ENCODE measurements at regions not wholly inside any gene's neighbourhood (a gene's known extent, or its start where the extent isn't known, plus 50 kb on each side); places are given as distances from the start of the nearest gene placed in this dataset.

GRCh38 chr12:13812168-13812567 is 169.2 kb downstream of the GRIN2B start:
- TF ChIP-seq TAF1 (IDR thresholded peaks at IDR 0.05; ENCODE audit: borderline replicate concordance, insufficient read depth, low read length) (no peak), FOXP2 (optimal IDR thresholded peaks at IDR 0.05; ENCODE audit: borderline replicate concordance, extremely low read depth, extremely low read length, insufficient read depth) (no peak), POLR2AphosphoS5 (IDR thresholded peaks at IDR 0.05; ENCODE audit: low read depth, low read length) (no peak), SIN3A (IDR thresholded peaks at IDR 0.05; ENCODE audit: borderline replicate concordance, insufficient read depth, low read length) (no peak), REST (IDR thresholded peaks at IDR 0.05; ENCODE audit: insufficient read depth in 1 of 2, low read depth in 2 of 2, low read length in 2 of 2) (no peak)

GRCh38 chr12:13811061-13811460 is 170.3 kb downstream of the GRIN2B start:
- TF ChIP-seq FOXP2 (optimal IDR thresholded peaks at IDR 0.05; ENCODE audit: borderline replicate concordance, extremely low read depth, extremely low read length, insufficient read depth) (no peak), TAF1 (IDR thresholded peaks at IDR 0.05; ENCODE audit: borderline replicate concordance, insufficient read depth, low read length) (no peak), POLR2AphosphoS5 (IDR thresholded peaks at IDR 0.05; ENCODE audit: low read depth, low read length) (no peak)

DNA sequence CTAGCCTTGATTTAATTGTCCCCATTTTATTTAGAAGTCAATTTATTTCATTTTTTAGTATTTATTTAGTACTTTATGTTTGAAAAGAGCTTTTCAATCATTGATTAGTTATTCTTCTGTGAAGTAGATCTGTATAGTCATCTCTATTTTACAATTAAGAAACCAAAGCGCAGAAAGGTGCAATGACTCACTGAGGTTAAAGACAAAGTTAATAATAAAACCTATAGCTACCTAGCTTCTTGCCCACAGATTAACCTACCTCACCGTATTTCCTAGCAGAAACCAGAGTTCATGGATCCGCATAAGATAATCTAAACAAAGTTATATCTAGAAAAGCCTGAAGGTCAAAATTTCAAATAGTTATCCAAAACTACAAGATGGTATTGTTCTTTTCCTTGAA is 176.4 kb downstream of the GRIN2B start:
- TF ChIP-seq TAF1 (IDR thresholded peaks at IDR 0.05; ENCODE audit: borderline replicate concordance, insufficient read depth, low read length) (no peak), FOXP2 (optimal IDR thresholded peaks at IDR 0.05; ENCODE audit: borderline replicate concordance, extremely low read depth, extremely low read length, insufficient read depth) (no peak), POLR2AphosphoS5 (IDR thresholded peaks at IDR 0.05; ENCODE audit: low read depth, low read length) (no peak), SIN3A (IDR thresholded peaks at IDR 0.05; ENCODE audit: borderline replicate concordance, insufficient read depth, low read length) (no peak)

GRCh38 chr12:13801543-13801942 is 179.9 kb downstream of the GRIN2B start:
- TF ChIP-seq REST (IDR thresholded peaks at IDR 0.05; ENCODE audit: insufficient read depth in 1 of 2, low read depth in 2 of 2, low read length in 2 of 2) (peak in 1 of 2 experiments; percentile 84; a peak in 2 of 4 replicates), SIN3A (IDR thresholded peaks at IDR 0.05; ENCODE audit: borderline replicate concordance, insufficient read depth, low read length) (no peak), TAF1 (IDR thresholded peaks at IDR 0.05; ENCODE audit: borderline replicate concordance, insufficient read depth, low read length) (no peak), POLR2AphosphoS5 (IDR thresholded peaks at IDR 0.05; ENCODE audit: low read depth, low read length) (no peak), FOXP2 (optimal IDR thresholded peaks at IDR 0.05; ENCODE audit: borderline replicate concordance, extremely low read depth, extremely low read length, insufficient read depth) (no peak)

DNA sequence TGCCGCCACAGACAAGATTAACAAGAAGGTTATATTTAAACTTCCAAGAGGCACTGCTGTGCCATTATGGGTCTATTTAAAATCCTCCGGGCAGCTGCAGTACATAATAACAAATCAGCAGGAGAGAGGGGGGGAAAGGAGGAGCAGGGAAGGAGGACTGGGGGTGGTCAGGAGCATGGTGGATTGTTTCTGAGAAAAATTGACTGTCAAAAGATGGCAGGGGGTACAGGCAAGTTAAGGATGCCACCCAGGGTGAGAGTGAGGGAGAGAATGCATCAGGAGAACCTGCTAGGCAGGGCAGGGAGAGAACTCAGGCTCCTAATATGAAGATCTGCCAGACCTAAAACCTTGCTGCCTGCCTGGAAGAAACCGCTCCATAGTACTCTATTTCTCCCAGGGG is 181.8 kb downstream of the GRIN2B start:
- TF ChIP-seq POLR2AphosphoS5 (IDR thresholded peaks at IDR 0.05; ENCODE audit: low read depth, low read length): no peak
- TF ChIP-seq REST (IDR thresholded peaks at IDR 0.05; ENCODE audit: insufficient read depth in 1 of 2, low read depth in 2 of 2, low read length in 2 of 2): no peak
- no peak for TF ChIP-seq FOXP2 (optimal IDR thresholded peaks at IDR 0.05; ENCODE audit: borderline replicate concordance, extremely low read depth, extremely low read length, insufficient read depth)
- TF ChIP-seq SIN3A (IDR thresholded peaks at IDR 0.05; ENCODE audit: borderline replicate concordance, insufficient read depth, low read length): no peak
- no peak for TF ChIP-seq TAF1 (IDR thresholded peaks at IDR 0.05; ENCODE audit: borderline replicate concordance, insufficient read depth, low read length)

DNA sequence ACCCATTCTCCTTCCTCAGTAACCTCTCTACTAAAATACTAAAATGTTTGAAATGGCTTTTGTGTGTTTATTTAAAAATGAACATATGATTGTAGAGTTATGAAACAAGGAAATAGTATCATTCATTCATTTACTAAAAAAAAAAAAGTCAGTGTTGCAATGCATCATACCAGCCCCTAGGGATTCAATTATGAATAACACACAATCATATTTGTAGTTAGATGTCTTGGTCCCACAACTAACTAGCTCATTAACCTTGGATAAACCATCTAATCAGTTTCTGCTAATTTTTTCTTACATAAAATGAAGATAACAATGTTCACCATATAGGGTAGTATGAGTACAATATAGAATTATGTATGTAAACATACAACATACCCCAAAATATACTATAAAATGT is 183.2 kb downstream of the GRIN2B start:
- no peak for TF ChIP-seq REST (IDR thresholded peaks at IDR 0.05; ENCODE audit: insufficient read depth in 1 of 2, low read depth in 2 of 2, low read length in 2 of 2)
- no peak for TF ChIP-seq TAF1 (IDR thresholded peaks at IDR 0.05; ENCODE audit: borderline replicate concordance, insufficient read depth, low read length)
- TF ChIP-seq SIN3A (IDR thresholded peaks at IDR 0.05; ENCODE audit: borderline replicate concordance, insufficient read depth, low read length): no peak
- no peak for TF ChIP-seq POLR2AphosphoS5 (IDR thresholded peaks at IDR 0.05; ENCODE audit: low read depth, low read length)
- TF ChIP-seq FOXP2 (optimal IDR thresholded peaks at IDR 0.05; ENCODE audit: borderline replicate concordance, extremely low read depth, extremely low read length, insufficient read depth): no peak

Measured in PFSK-1 (cell line).